Esophagus muscularis mucosa (tissue), 4 donors: ENCODE measurements at regions not wholly inside any gene's neighbourhood (a gene's known extent, or its start where the extent isn't known, plus 50 kb on each side); places are given as distances from the start of the nearest gene placed in this dataset.

ENCODE experiments used
- DNase-seq: peaks from one replicate; pipeline ENCODE4 v3.0.0-alpha.2; 2017; ENCODE audit errors: extremely low spot score
- H3K27ac ChIP-seq, 4 donors: fragments of 200-600 bp; sonication (generic); replicated peaks in 1 of 4; 1 replicate in 3 of 4; 2 replicates in 1 of 4; pipeline ENCODE4 v1.5.1; 2016 to 2019; ENCODE audit warnings: mild to moderate bottlenecking in 1 of 4
- H3K27me3 ChIP-seq, 4 donors: fragments of 200-600 bp; sonication (generic); one replicate each; pipeline versions ENCODE4 v1.5.1 to v1.6.0; 2016 to 2019
- H3K36me3 ChIP-seq, 4 donors: fragments of 200-600 bp; sonication (generic); one replicate each; pipeline ENCODE4 v1.5.1; 2016 to 2019
- H3K4me1 ChIP-seq, 4 donors: fragments of 200-600 bp; sonication (generic); one replicate each; pipeline ENCODE4 v1.5.1; 2016 to 2019
- H3K4me3 ChIP-seq, 4 donors: fragments of 200-600 bp; sonication (generic); 1 replicate in 2 of 4; 2 replicates in 2 of 4; pipeline ENCODE4 v1.5.1; 2016 to 2019; ENCODE audit warnings: mild to moderate bottlenecking in 4 of 4, moderate library complexity in 1 of 4
- H3K9me3 ChIP-seq, 4 donors: fragments of 200-600 bp; sonication (generic); 1 replicate in 3 of 4; 2 replicates in 1 of 4; pipeline ENCODE4 v1.5.1; 2016 to 2019
- EP300 ChIP-seq: sonication (generic); formaldehyde crosslinking; IDR thresholded peaks from one replicate; pipeline ENCODE4 v1.6.1; 2017; ENCODE audit warnings: antibody characterized with exemption
- POLR2A ChIP-seq: fragments of 450-650 bp; IDR thresholded peaks from one replicate; pipeline ENCODE4 v1.6.1; 2017; ENCODE audit warnings: antibody characterized with exemption, moderate library complexity, mild to moderate bottlenecking, low read depth
- POLR2AphosphoS5 ChIP-seq, 2 donors: sonication (generic); formaldehyde crosslinking; IDR thresholded peaks; one replicate each; pipeline ENCODE4 v1.6.1; 2017; ENCODE audit warnings: antibody characterized with exemption in 2 of 2
- WGBS: methylation state at CpG from one replicate; pipeline ENCODE4 v1.1.5; 2018; 5-methylcytosine and 5-hydroxymethylcytosine counted together
- intact Hi-C: fragments of 100-400 bp; cut with DNase I; formaldehyde crosslinking; loops from one replicate; pipeline ENCODE4 v1.15.1; 2023
- TF ChIP-seq, protein P1 (sequence below), 3 experiments: fragments of 200-600 bp in 2 of 3; fragments of 450-650 bp in 1 of 3; sonication (generic) in 2 of 3; IDR thresholded peaks; one replicate each; pipeline ENCODE4 v1.5.1; 2017 to 2019; ENCODE audit warnings: antibody characterized with exemption in 3 of 3, mild to moderate bottlenecking in 2 of 3, moderate library complexity in 1 of 3

DNA sequence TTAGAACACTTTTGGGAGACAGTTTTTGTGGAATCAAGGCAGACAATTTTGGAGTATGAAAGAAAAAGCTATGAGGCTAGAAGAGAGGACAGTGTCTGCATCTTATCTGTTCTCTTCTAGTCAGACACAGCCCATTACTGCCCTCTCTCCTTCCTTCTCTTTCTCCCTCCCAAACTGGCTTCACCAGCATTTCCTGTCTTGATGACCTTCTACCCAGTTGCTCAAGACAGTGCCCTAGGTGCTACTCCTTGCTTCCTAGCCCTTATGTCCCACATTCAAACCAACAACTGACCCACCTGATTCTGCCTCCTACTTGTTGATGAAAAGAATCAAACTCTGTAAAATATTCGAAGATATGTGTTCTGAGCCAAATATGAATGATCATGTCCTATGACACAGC is 116.4 kb upstream of the RIPOR2 start:
- H3K4me1 ChIP-seq: peaks cover 0 to 10% (median 0%) of the 10 kb centered on the region in 4 donors
- H3K9me3 ChIP-seq: no peaks in the 10 kb centered on the region
- no peaks in the 10 kb centered on the region for H3K27me3 ChIP-seq
- no peaks in the 10 kb centered on the region for H3K36me3 ChIP-seq
- DNase-seq: no peak
- no peak for TF ChIP-seq POLR2AphosphoS5 (IDR thresholded peaks at IDR 0.05)
- TF ChIP-seq EP300: no peak
- no peak for TF ChIP-seq POLR2A
- TF ChIP-seq, protein P1, sequence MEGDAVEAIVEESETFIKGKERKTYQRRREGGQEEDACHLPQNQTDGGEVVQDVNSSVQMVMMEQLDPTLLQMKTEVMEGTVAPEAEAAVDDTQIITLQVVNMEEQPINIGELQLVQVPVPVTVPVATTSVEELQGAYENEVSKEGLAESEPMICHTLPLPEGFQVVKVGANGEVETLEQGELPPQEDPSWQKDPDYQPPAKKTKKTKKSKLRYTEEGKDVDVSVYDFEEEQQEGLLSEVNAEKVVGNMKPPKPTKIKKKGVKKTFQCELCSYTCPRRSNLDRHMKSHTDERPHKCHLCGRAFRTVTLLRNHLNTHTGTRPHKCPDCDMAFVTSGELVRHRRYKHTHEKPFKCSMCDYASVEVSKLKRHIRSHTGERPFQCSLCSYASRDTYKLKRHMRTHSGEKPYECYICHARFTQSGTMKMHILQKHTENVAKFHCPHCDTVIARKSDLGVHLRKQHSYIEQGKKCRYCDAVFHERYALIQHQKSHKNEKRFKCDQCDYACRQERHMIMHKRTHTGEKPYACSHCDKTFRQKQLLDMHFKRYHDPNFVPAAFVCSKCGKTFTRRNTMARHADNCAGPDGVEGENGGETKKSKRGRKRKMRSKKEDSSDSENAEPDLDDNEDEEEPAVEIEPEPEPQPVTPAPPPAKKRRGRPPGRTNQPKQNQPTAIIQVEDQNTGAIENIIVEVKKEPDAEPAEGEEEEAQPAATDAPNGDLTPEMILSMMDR (IDR thresholded peaks at IDR 0.05): no peak
- H3K27ac ChIP-seq: no peak overlapping the region
- WGBS: 100% methylated on average over 1 of the region's 1 CpG
- intact Hi-C loops: no loop called here
- no peak overlapping the region for H3K4me3 ChIP-seq

DNA sequence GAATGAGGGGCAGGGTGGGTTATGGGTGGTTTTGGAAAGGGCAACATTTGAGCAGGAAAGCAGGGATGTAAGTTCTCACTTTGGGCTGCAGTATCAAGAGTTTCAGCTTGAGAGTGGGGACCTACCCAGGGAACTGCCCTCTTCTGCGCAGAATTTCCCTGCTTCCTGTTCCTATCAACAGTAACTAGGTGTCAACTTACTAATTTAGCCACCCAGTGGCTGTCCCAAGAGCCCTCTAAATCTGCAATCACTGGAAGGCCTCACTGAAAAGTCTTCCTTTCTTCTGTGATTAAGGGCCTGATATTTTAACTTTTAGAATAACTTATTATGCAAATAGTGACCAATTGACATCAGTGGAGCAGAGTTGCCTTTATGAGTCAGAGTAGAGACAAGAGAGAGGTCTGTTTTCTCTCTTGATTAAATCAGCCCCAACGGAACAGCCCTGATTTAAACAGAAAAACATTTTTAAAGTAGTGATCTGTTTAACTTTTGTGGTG is 118.2 kb upstream of the RIPOR2 start:
- 61% methylated on average over 2 of the region's 2 CpGs for WGBS
- intact Hi-C loops: no loop called here
- TF ChIP-seq, protein P1 (IDR thresholded peaks at IDR 0.05): no peak
- TF ChIP-seq EP300 (no peak), POLR2AphosphoS5 (IDR thresholded peaks at IDR 0.05) (no peak), POLR2A (no peak)
- H3K36me3 ChIP-seq: no peaks in the 10 kb centered on the region
- H3K9me3 ChIP-seq: no peaks in the 10 kb centered on the region
- DNase-seq: no peak
- no peak overlapping the region for H3K4me3 ChIP-seq
- no peak overlapping the region for H3K27ac ChIP-seq
- H3K4me1 ChIP-seq: peaks cover 0 to 10% (median 0%) of the 10 kb centered on the region in 4 donors
- H3K27me3 ChIP-seq: no peaks in the 10 kb centered on the region

DNA sequence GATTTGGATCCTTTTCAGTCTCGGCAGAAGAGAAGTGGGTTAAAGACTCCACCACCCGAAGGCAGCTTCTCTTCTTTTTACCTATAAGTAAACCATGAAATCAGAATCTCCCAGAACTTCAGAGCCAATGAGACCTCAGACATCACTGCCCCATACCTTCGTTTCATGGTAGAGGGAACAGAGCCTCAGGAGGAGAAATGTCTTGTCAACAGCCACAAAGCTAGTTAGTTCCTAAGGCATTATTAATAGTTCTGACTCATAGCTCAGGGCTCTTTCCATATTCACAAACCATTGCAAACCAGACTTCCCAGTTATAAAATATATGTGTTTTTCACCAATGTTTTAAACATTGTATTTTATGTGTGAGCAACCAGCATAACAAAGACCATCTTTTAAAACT is 118.7 kb upstream of the RIPOR2 start:
- TF ChIP-seq, protein P1 (IDR thresholded peaks at IDR 0.05): no peak
- no peak for TF ChIP-seq POLR2AphosphoS5 (IDR thresholded peaks at IDR 0.05)
- TF ChIP-seq POLR2A: no peak
- no peak for TF ChIP-seq EP300
- DNase-seq: no peak
- WGBS: 45% methylated on average over 3 of the region's 3 CpGs
- Histone ChIP-seq H3K9me3 (no peaks in the 10 kb centered on the region), H3K36me3 (no peaks in the 10 kb centered on the region), H3K27me3 (no peaks in the 10 kb centered on the region), H3K4me1 (peaks cover 0 to 10% (median 0%) of the 10 kb centered on the region in 4 donors), H3K27ac (no peak overlapping the region), H3K4me3 (no peak overlapping the region)
- intact Hi-C loops: no loop called here

DNA sequence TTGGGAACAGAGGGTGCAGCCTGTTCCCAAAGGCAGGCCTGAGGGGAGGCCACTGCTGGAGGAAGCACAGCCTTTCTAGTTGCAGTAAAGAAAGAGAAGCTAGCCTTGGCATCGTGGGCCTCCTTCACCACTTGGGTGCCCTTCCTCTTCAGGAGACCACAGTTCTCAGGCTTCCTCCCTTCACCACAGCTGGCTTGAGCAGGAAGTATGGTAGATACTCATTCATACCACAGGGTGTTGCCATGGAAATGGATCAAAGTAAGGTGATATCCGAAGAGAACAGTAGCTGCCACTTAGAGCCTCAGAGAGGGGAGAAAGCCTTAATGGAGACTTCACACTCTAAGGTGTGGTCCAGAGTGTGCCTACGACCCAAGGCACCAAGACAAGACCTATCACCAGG is 120.4 kb upstream of the RIPOR2 start:
- intact Hi-C loops: no loop called here
- 71% methylated on average over 3 of the region's 3 CpGs for WGBS
- DNase-seq: no peak

More for the DNA sequence above, 120.4 kb upstream of the RIPOR2 start:
- H3K9me3 ChIP-seq: no peaks in the 10 kb centered on the region
- H3K27me3 ChIP-seq: no peaks in the 10 kb centered on the region
- H3K4me3 ChIP-seq: no peak overlapping the region
- TF ChIP-seq, protein P1 (IDR thresholded peaks at IDR 0.05): no peak
- TF ChIP-seq POLR2A (no peak), POLR2AphosphoS5 (IDR thresholded peaks at IDR 0.05) (no peak), EP300 (no peak)
- H3K4me1 ChIP-seq: peaks cover 0 to 10% (median 0%) of the 10 kb centered on the region in 4 donors
- no peak overlapping the region for H3K27ac ChIP-seq
- H3K36me3 ChIP-seq: no peaks in the 10 kb centered on the region
